Ovary (tissue), 3 donors: ENCODE measurements at regions not wholly inside any gene's neighbourhood (a gene's known extent, or its start where the extent isn't known, plus 50 kb on each side); places are given as distances from the start of the nearest gene placed in this dataset.

Experiments
- EP300 ChIP-seq: sonication (generic); formaldehyde crosslinking; IDR thresholded peaks from one replicate; pipeline ENCODE4 v1.6.1; 2017; ENCODE audit warnings: antibody characterized with exemption
- POLR2A ChIP-seq: fragments of 450-650 bp; IDR thresholded peaks from one replicate; pipeline ENCODE4 v1.6.1; 2017; ENCODE audit warnings: antibody characterized with exemption, mild to moderate bottlenecking, moderate library complexity
- TF ChIP-seq, protein P1 (sequence below), 3 donors: fragments of 450-650 bp in 2 of 3; fragments of 200-600 bp in 1 of 3; IDR thresholded peaks; one replicate each; pipeline versions ENCODE4 v1.5.1 to v1.8.0; 2016 to 2022; ENCODE audit warnings: antibody characterized with exemption in 3 of 3, mild to moderate bottlenecking in 1 of 3
- donor health status: DM: no; HTN: no; CAD: no.

DNA sequence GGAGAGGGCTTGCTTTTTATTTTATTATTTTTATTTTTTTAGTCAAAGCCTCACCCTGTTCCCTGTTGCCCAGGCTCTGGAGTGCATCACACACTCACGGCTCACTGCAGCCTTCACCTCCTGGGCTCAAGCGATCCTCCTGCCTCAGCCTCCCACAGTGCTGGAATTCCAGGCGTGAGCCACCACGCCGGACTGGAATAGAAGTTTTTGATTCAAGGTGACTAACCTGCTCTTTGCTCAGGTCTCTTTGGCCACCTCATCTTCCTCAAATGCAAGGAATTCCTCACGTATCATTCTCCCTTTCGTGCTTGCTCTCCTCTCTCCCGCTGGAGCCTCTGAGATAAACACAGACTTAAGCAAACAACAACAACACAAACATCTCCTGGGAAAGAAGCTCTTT is 636.8 kb downstream of the ADCYAP1 start:
- TF ChIP-seq, protein P1, sequence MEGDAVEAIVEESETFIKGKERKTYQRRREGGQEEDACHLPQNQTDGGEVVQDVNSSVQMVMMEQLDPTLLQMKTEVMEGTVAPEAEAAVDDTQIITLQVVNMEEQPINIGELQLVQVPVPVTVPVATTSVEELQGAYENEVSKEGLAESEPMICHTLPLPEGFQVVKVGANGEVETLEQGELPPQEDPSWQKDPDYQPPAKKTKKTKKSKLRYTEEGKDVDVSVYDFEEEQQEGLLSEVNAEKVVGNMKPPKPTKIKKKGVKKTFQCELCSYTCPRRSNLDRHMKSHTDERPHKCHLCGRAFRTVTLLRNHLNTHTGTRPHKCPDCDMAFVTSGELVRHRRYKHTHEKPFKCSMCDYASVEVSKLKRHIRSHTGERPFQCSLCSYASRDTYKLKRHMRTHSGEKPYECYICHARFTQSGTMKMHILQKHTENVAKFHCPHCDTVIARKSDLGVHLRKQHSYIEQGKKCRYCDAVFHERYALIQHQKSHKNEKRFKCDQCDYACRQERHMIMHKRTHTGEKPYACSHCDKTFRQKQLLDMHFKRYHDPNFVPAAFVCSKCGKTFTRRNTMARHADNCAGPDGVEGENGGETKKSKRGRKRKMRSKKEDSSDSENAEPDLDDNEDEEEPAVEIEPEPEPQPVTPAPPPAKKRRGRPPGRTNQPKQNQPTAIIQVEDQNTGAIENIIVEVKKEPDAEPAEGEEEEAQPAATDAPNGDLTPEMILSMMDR (IDR thresholded peaks at IDR 0.05) = no peak
- TF ChIP-seq POLR2A (no peak), EP300 (no peak)
